H9 (cell line): ENCODE measurements at regions not wholly inside any gene's neighbourhood (a gene's known extent, or its start where the extent isn't known, plus 50 kb on each side); places are given as distances from the start of the nearest gene placed in this dataset.

ENCODE experiments used
- DNase-seq: peaks from one replicate; pipeline ENCODE4 v3.0.0-alpha.2; 2017
- H2AFZ ChIP-seq: one replicate; pipeline ENCODE4 v1.6.1; 2013; ENCODE audit warnings: mild to moderate bottlenecking, low read length, control low read depth, moderate library complexity
- H2AK5ac ChIP-seq: 2 replicates; pipeline ENCODE4 v1.6.1; 2013; ENCODE audit warnings: low read length, control low read depth, mixed read lengths; ENCODE audit not compliant: insufficient read length
- H2BK120ac ChIP-seq: one replicate; pipeline ENCODE4 v1.6.1; 2013; ENCODE audit warnings: low read depth, mild to moderate bottlenecking, low read length, control low read depth, inconsistent platforms; ENCODE audit not compliant: poor library complexity, severe bottlenecking
- H2BK12ac ChIP-seq: 2 replicates; pipeline ENCODE4 v1.6.1; 2013; ENCODE audit warnings: low read length, control low read depth, mixed read lengths, low read depth; ENCODE audit not compliant: insufficient read length
- H2BK15ac ChIP-seq: 2 replicates; pipeline ENCODE4 v1.6.1; 2013; ENCODE audit warnings: low read depth, low read length, control low read depth
- H2BK20ac ChIP-seq: one replicate; pipeline ENCODE4 v1.6.1; 2013; ENCODE audit warnings: low read depth, mild to moderate bottlenecking, low read length, control low read depth, inconsistent platforms; ENCODE audit not compliant: poor library complexity, severe bottlenecking
- H2BK5ac ChIP-seq: 2 replicates; pipeline ENCODE4 v1.6.1; 2013; ENCODE audit warnings: low read length, control low read depth, mixed read lengths; ENCODE audit not compliant: insufficient read length
- H3K14ac ChIP-seq: 2 replicates; pipeline ENCODE4 v1.6.1; 2013; ENCODE audit warnings: low read length, control low read depth; ENCODE audit not compliant: insufficient read depth
- H3K18ac ChIP-seq: 2 replicates; pipeline ENCODE4 v1.6.1; 2013; ENCODE audit warnings: low read depth, mild to moderate bottlenecking, mixed read lengths, low read length, control low read depth; ENCODE audit not compliant: insufficient read length
- H3K23ac ChIP-seq: 2 replicates; pipeline ENCODE4 v1.6.1; 2013; ENCODE audit warnings: low read length, control low read depth, mixed read lengths, low read depth; ENCODE audit not compliant: insufficient read length
- H3K23me2 ChIP-seq: 2 replicates; pipeline ENCODE4 v1.6.1; 2013; ENCODE audit warnings: low read depth, mild to moderate bottlenecking, mixed read lengths, low read length, control low read depth; ENCODE audit not compliant: insufficient read length, poor library complexity, severe bottlenecking
- H3K27ac ChIP-seq: 2 replicates; pipeline ENCODE4 v1.5.1; 2013; ENCODE audit warnings: low read length, control low read depth, mixed read lengths, low read depth; ENCODE audit not compliant: insufficient read length
- H3K27me3 ChIP-seq: 2 replicates; pipeline ENCODE4 v1.6.1; 2013; ENCODE audit warnings: low read length, control low read depth, inconsistent platforms; ENCODE audit not compliant: insufficient read depth
- H3K4ac ChIP-seq: 2 replicates; pipeline ENCODE4 v1.6.1; 2013; ENCODE audit warnings: low read depth, mild to moderate bottlenecking, control low read depth, inconsistent platforms, low read length, moderate library complexity
- H3K4me1 ChIP-seq: 2 replicates; pipeline ENCODE4 v1.6.1; 2013; ENCODE audit warnings: low read length, control low read depth, inconsistent platforms; ENCODE audit not compliant: insufficient read depth
- H3K4me2 ChIP-seq: 2 replicates; pipeline ENCODE4 v1.6.1; 2013; ENCODE audit warnings: low read length, control low read depth, mixed read lengths; ENCODE audit not compliant: insufficient read length, insufficient read depth
- H3K56ac ChIP-seq: 2 replicates; pipeline ENCODE4 v1.6.1; 2013; ENCODE audit warnings: low read depth, mild to moderate bottlenecking, mixed read lengths, low read length, control low read depth; ENCODE audit not compliant: insufficient read length
- H3K79me1 ChIP-seq: 2 replicates; pipeline ENCODE4 v1.6.1; 2013; ENCODE audit warnings: low read depth, mild to moderate bottlenecking, moderate library complexity, low read length, control low read depth, inconsistent platforms; ENCODE audit not compliant: insufficient read depth, poor library complexity, severe bottlenecking
- H3K79me2 ChIP-seq: 2 replicates; pipeline ENCODE4 v1.6.1; 2013; ENCODE audit warnings: low read length, control low read depth, inconsistent platforms; ENCODE audit not compliant: insufficient read depth
- H3K9ac ChIP-seq: 2 replicates; pipeline ENCODE4 v1.6.1; 2013; ENCODE audit warnings: low read length, control low read depth, mixed read lengths; ENCODE audit not compliant: insufficient read length; ENCODE audit errors: extremely low read depth
- H3K9me3 ChIP-seq: one replicate; pipeline ENCODE4 v1.6.1; 2013; ENCODE audit warnings: low read depth, low read length, inconsistent platforms; ENCODE audit not compliant: control insufficient read depth
- H3T11ph ChIP-seq: one replicate; pipeline ENCODE4 v1.6.1; 2013; ENCODE audit warnings: mild to moderate bottlenecking, low read length, control low read depth, inconsistent platforms
- H4K20me1 ChIP-seq: one replicate; pipeline ENCODE4 v1.6.1; 2013; ENCODE audit not compliant: control insufficient read depth, insufficient read length, insufficient read depth
- H4K5ac ChIP-seq: 2 replicates; pipeline ENCODE4 v1.6.1; 2013; ENCODE audit warnings: low read depth, mild to moderate bottlenecking, mixed read lengths, low read length, control low read depth; ENCODE audit not compliant: insufficient read length
- H4K8ac ChIP-seq: replicated peaks from 2 replicates; pipeline ENCODE4 v1.6.1; 2013; ENCODE audit warnings: low read length, control low read depth, mixed read lengths, low read depth; ENCODE audit not compliant: insufficient read length
- H4K91ac ChIP-seq: 2 replicates; pipeline ENCODE4 v1.6.1; 2013; ENCODE audit warnings: low read depth, mild to moderate bottlenecking, moderate library complexity, mixed read lengths, low read length, control low read depth; ENCODE audit not compliant: insufficient read length
- H3K27ac Mint-ChIP-seq, 3 experiments: 2 replicates in 2 of 3; 3 replicates in 1 of 3; pipeline ENCODE4 v1.8.0; 2020 to 2021; ENCODE audit warnings: mixed read lengths in 3 of 3, mild to moderate bottlenecking in 1 of 3, moderate library complexity in 1 of 3
- H3K27me3 Mint-ChIP-seq: 2 replicates; pipeline ENCODE4 v1.8.0; 2021; ENCODE audit warnings: low read depth, mild to moderate bottlenecking, moderate library complexity, mixed read lengths
- H3K36me3 Mint-ChIP-seq, 3 experiments: 2 replicates in 2 of 3; 3 replicates in 1 of 3; pipeline ENCODE4 v1.8.0; 2020 to 2021; ENCODE audit warnings: low read depth in 3 of 3, mixed read lengths in 3 of 3; ENCODE audit not compliant: insufficient read depth in 1 of 3
- H3K4me1 Mint-ChIP-seq, 2 experiments: 2 replicates each; pipeline ENCODE4 v1.8.0; 2020; ENCODE audit warnings: mixed read lengths in 2 of 2
- H3K4me3 Mint-ChIP-seq, 2 experiments: 2 replicates in 1 of 2; 3 replicates in 1 of 2; pipeline ENCODE4 v1.8.0; 2020 to 2021; ENCODE audit warnings: mild to moderate bottlenecking in 2 of 2, mixed read lengths in 2 of 2, moderate library complexity in 1 of 2
- H3K9me3 Mint-ChIP-seq, 2 experiments: 2 replicates in 1 of 2; 3 replicates in 1 of 2; pipeline ENCODE4 v1.8.0; 2020; ENCODE audit warnings: mild to moderate bottlenecking in 2 of 2, mixed read lengths in 2 of 2, moderate library complexity in 1 of 2
- CTCF ChIP-seq: fragments of 200-600 bp; sonication (generic); conservative IDR thresholded peaks from 3 replicates; pipeline ENCODE4 v1.8.0; 2021; ENCODE audit warnings: antibody characterized with exemption, mild to moderate bottlenecking
- WGBS: extraction: QIAGEN DNeasy Blood & Tissue Kit; methylation state at CpG from one replicate; pipeline ENCODE4 v1.1.7; 2013; ENCODE audit warnings: missing lambda C conversion rate, low lambda C conversion rate, mixed read lengths; ENCODE audit not compliant: insufficient read length; ENCODE audit errors: extremely low coverage; 5-methylcytosine and 5-hydroxymethylcytosine counted together

GRCh38 chr5:126020770-126021169 is 402.4 kb upstream of the GRAMD2B start:
- Histone ChIP-seq H3K79me1 (no peaks in the 10 kb centered on the region), H3K79me2 (no peaks in the 10 kb centered on the region), H3K27ac (no peak overlapping the region), H2BK5ac (no peak overlapping the region), H3K4me2 (no peak overlapping the region), H3K4ac (no peak overlapping the region), H3K4me1 (no peaks in the 10 kb centered on the region; the same call in 1 of the 2 replicates), H4K91ac (no peak overlapping the region), H2BK15ac (no peak overlapping the region), H3K23ac (no peak overlapping the region), H4K8ac (no peak overlapping the region), H2BK20ac (no peak overlapping the region), H3T11ph (no peak overlapping the region), H4K20me1 (no peaks in the 10 kb centered on the region), H4K5ac (no peak overlapping the region), H3K9ac (no peak overlapping the region), H2AK5ac (no peak overlapping the region), H3K9me3 (no peaks in the 10 kb centered on the region), H3K14ac (no peak overlapping the region), H2BK12ac (no peak overlapping the region), H2AFZ (no peak overlapping the region), H3K27me3 (no peaks in the 10 kb centered on the region), H3K18ac (no peak overlapping the region), H2BK120ac (no peak overlapping the region), H3K23me2 (no peaks in the 10 kb centered on the region), H3K56ac (no peak overlapping the region)
- Mint-ChIP-seq H3K4me1 (peaks cover 17 to 21% of the 10 kb centered on the region in 2 experiments), H3K4me3 (no peak overlapping the region), H3K27me3 (no peaks in the 10 kb centered on the region), H3K36me3 (peaks cover 4 to 16% (median 8%) of the 10 kb centered on the region in 3 experiments), H3K9me3 (peaks cover 3 to 8% of the 10 kb centered on the region in 2 experiments; a peak in 3 of 5 replicates), H3K27ac (no peak overlapping the region)
- DNase-seq: no peak
- no CpG with 5 or more reads among the region's 5 CpGs for WGBS
- TF ChIP-seq CTCF: no peak
